ENCODE measurements at regions not wholly inside any gene's neighbourhood (a gene's known extent, or its start where the extent isn't known, plus 50 kb on each side); places are given as distances from the start of the nearest gene placed in this dataset.
"Not testable (repeated sequence)": the region's sequence is repeated elsewhere in the genome, so short reads cannot be mapped to it uniquely, and the experiment has no call there.

- TF ChIP-seq CTCF (IDR thresholded peaks at IDR 0.05; ENCODE audit: extremely low read depth, missing control alignments), result no peak
- DNase-seq (ENCODE audit: low spot score), result no peak
These were observed 390.2 kb downstream of the UTRN start for GRCh38 chr6:144675231-144675861.

GRCh38 chr6:144676310-144676709 is 391.2 kb downstream of the UTRN start:
- not testable (repeated sequence) for DNase-seq (ENCODE audit: low spot score)

GRCh38 chr6:144677263-144677662 is 392.1 kb downstream of the UTRN start:
- not testable (repeated sequence) for DNase-seq (ENCODE audit: low spot score)

GRCh38 chr6:144678844-144679243 is 393.7 kb downstream of the UTRN start:
- DNase-seq (ENCODE audit: low spot score), result no peak
- no peak for TF ChIP-seq CTCF (IDR thresholded peaks at IDR 0.05; ENCODE audit: extremely low read depth, missing control alignments)

GRCh38 chr6:144681334-144681733 is 396.2 kb downstream of the UTRN start:
- TF ChIP-seq CTCF (IDR thresholded peaks at IDR 0.05; ENCODE audit: extremely low read depth, missing control alignments), result no peak
- no peak for DNase-seq (ENCODE audit: low spot score)

- no peak for TF ChIP-seq CTCF (IDR thresholded peaks at IDR 0.05; ENCODE audit: extremely low read depth, missing control alignments)
- DNase-seq (ENCODE audit: low spot score), result no peak
These were observed 398.3 kb downstream of the UTRN start for GRCh38 chr6:144683216-144684070.

GRCh38 chr6:144688713-144689112 is 403.6 kb downstream of the UTRN start:
- DNase-seq (ENCODE audit: low spot score), result no peak
- no peak for TF ChIP-seq CTCF (IDR thresholded peaks at IDR 0.05; ENCODE audit: extremely low read depth, missing control alignments)

GRCh38 chr6:144689503-144690040 is 404.4 kb downstream of the UTRN start:
- TF ChIP-seq CTCF (IDR thresholded peaks at IDR 0.05; ENCODE audit: extremely low read depth, missing control alignments), result no peak
- no peak for DNase-seq (ENCODE audit: low spot score)

Measured in GM20000 (cell line).